ENCODE measurements at regions not wholly inside any gene's neighbourhood (a gene's known extent, or its start where the extent isn't known, plus 50 kb on each side); places are given as distances from the start of the nearest gene placed in this dataset.

GRCh38 chrX:149284616-149285015 is 220.5 kb downstream of the IDS start:
- TF ChIP-seq CTCF (IDR thresholded peaks at IDR 0.05) (no peak), EZH2 (IDR thresholded peaks at IDR 0.05; ENCODE audit: borderline replicate concordance, insufficient read depth, low read depth, low read length, poor library complexity, severe bottlenecking) (no peak)
